Activated naive CD4-positive, alpha-beta T cell treated with anti-CD3 and anti-CD28 coated beads, Interleukin-2, amount 50 U/mL, for 72 hours (primary cell): ENCODE measurements at regions not wholly inside any gene's neighbourhood (a gene's known extent, or its start where the extent isn't known, plus 50 kb on each side); places are given as distances from the start of the nearest gene placed in this dataset.

Source experiments
- ATAC-seq, 2 donors: fragments of 150-1000 bp; cut with Tn5 transposase; 2 replicates each; pipeline ENCODE4 v1.10.0; 2021; ENCODE audit warnings: mild to moderate bottlenecking in 2 of 2, moderate library complexity in 2 of 2
- DNase-seq, 2 donors: peaks; one replicate each; pipeline ENCODE4 v3.0.0; 2021 to 2022; ENCODE audit warnings: low spot score in 2 of 2
- H3K27ac Mint-ChIP-seq, 2 donors: one replicate each; pipeline ENCODE4 v1.8.0; 2022; ENCODE audit warnings: mild to moderate bottlenecking in 2 of 2, mixed read lengths in 2 of 2
- H3K36me3 Mint-ChIP-seq, 2 donors: one replicate each; pipeline ENCODE4 v1.8.0; 2022; ENCODE audit warnings: mixed read lengths in 2 of 2
- H3K9me3 Mint-ChIP-seq, 2 donors: one replicate each; pipeline ENCODE4 v1.8.0; 2022; ENCODE audit warnings: mixed read lengths in 2 of 2

DNA sequence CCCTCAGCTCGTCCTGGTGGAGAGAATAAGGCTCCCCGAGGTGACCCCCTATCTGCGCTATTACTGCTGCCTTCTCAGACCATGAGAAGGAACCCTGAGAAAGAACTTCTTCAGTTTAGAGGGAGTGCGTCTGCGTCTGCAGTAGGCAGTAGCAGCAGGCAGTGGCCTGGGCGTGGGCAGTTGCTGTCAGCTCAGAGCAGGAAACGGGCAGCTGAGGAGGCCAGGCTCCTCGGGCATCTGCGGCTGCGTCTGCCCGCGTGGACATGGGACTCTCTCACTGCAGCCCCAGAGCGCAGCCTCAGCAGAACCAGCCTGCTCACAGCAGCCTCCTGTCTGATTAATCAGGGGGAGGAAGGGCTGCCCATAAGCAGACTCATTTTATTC lies 49.8 kb upstream of the FCN1 start:
- H3K27ac Mint-ChIP-seq, result no peak overlapping the region
- peaks cover 0 to 4% of the 10 kb centered on the region in 2 donors for H3K36me3 Mint-ChIP-seq
- no peaks in the 10 kb centered on the region for H3K9me3 Mint-ChIP-seq

DNA sequence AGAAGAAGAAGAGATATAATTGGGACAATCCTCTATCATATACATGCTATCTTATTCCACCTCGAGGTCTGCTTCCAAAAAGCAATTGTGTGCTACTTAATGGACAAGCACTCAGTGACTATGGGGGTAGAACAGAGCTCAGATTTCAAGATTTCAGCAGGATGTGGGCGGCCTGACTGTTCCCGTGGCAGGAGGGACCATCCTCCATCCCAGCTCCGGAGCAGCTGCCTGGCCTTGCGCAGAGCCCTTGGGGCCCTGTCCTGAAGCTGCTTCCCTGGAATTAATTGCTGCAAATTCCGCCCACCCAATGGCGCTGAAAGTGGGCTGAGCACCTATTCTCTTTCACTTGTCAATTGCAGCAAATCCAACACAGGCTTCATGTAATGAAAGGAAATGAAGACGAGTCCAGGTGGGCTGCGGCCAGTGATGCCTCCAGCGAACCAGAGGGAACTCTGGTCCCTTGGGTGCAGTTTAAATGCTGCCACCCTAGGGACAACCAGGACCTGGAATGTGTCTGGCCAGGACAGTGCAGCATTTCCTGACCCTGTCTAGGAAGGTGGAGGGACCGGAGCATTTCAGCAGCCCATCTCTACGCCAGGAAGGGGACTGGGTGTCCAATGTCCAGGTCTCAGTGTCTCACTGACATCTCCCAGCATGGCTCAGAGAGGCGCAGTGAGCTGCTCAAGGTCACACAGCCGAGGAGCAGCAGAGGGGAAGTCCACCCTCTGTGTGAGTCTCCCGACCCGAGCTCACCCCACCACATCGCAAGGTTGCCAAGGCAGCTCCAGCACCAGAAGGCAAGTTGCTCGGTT lies 50.5 kb upstream of the FCN1 start:
- H3K36me3 Mint-ChIP-seq, result peaks cover 0 to 4% of the 10 kb centered on the region in 2 donors
- DNase-seq (no peak), ATAC-seq (no peak)
- H3K9me3 Mint-ChIP-seq, result no peaks in the 10 kb centered on the region
- H3K27ac Mint-ChIP-seq, result no peak overlapping the region

More for the DNA sequence above, 49.8 kb upstream of the FCN1 start:
- ATAC-seq (no peak), DNase-seq (no peak)

GRCh38 chr9:134968823-134969090 lies 51.0 kb upstream of the FCN1 start:
- H3K9me3 Mint-ChIP-seq, result no peaks in the 10 kb centered on the region
- peaks cover 0 to 4% of the 10 kb centered on the region in 2 donors for H3K36me3 Mint-ChIP-seq
- ATAC-seq, result no peak
- no peak overlapping the region for H3K27ac Mint-ChIP-seq
- peak in 1 of 2 donors; percentile 21 for DNase-seq

DNA sequence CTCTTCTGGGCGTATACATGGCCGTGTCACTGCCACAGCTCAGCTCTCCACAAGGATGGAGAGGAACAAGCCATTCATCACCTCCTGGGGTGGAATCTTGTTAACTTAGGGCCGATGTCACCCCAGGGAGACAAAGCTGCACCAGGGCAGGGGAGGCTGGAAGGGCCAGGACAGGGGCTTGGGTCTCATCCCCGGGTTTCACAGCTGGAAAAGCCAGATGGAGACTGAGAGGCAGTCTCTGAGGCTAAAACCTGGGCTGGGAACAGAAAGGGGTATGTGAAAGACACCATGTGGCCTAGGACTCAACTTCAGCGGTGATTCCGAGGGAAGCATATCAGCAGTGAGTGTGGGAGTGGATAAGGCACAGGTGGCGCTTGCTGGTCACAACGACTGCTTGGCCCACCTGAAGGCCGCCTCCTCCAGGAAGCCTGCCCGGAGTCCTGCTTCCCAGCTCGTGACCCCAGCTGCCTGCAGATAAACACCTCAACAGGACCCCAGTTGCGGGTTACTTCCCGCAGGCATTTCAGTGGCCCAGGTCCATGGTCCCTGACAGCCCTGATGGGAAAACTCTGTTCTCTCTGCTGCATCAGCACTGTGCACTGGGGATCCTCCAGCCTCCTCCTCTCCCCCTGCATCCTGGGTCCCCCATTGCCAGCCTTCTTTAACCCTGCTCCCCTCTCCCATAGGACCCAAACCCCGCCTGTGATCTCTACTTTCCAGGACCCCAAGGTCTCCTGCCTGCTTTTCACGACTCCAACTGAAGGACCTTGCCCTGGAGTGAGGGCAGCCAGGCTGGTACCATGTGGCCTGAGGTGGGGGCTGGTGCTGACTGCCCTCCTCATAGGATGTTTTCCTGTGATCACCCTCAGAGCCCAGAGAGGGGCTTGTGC lies 51.7 kb upstream of the FCN1 start:
- DNase-seq, result peak in 1 of 2 donors; percentile 34
- no peaks in the 10 kb centered on the region for H3K9me3 Mint-ChIP-seq
- no peak overlapping the region for H3K27ac Mint-ChIP-seq
- H3K36me3 Mint-ChIP-seq, result peaks cover 0 to 4% of the 10 kb centered on the region in 2 donors
- no peak for ATAC-seq

DNA sequence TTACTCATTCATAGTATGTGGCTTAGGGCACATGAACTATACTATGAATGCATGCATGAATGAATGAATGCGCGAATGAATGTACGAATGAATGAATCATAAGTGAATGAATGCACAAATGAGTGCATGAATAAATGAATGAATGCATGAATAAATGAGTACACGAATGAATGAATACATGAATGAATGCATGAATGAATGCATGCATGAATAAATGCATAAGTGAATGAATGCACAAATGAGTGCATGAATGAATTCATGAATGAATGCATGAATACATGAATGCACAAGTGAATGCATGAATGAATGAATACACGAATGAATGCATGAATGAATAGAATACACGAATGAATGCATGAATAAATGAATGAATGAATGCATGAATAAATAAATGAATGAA lies 52.5 kb upstream of the FCN1 start:
- no peak for ATAC-seq
- H3K9me3 Mint-ChIP-seq, result no peaks in the 10 kb centered on the region
- H3K36me3 Mint-ChIP-seq, result peaks cover 0 to 4% of the 10 kb centered on the region in 2 donors
- DNase-seq, result no peak
- no peak overlapping the region for H3K27ac Mint-ChIP-seq

GRCh38 chr9:134970719-134971118 lies 53.0 kb upstream of the FCN1 start:
- DNase-seq, result no peak
- H3K27ac Mint-ChIP-seq, result no peak overlapping the region
- no peaks in the 10 kb centered on the region for H3K9me3 Mint-ChIP-seq
- peaks cover 0 to 4% of the 10 kb centered on the region in 2 donors for H3K36me3 Mint-ChIP-seq
- no peak for ATAC-seq

- H3K9me3 Mint-ChIP-seq, result no peaks in the 10 kb centered on the region
- no peak overlapping the region for H3K27ac Mint-ChIP-seq
- ATAC-seq (no peak), DNase-seq (peak in 1 of 2 donors; percentile 25)
- peaks cover 0 to 4% of the 10 kb centered on the region in 2 donors for H3K36me3 Mint-ChIP-seq
Observed at GRCh38 chr9:134971196-134971595, 53.5 kb upstream of the FCN1 start.

GRCh38 chr9:134971696-134972095 lies 54.0 kb upstream of the FCN1 start:
- ATAC-seq (no peak), DNase-seq (no peak)
- Mint-ChIP-seq H3K27ac (no peak overlapping the region), H3K9me3 (no peaks in the 10 kb centered on the region), H3K36me3 (peaks cover 0 to 4% of the 10 kb centered on the region in 2 donors)

DNA sequence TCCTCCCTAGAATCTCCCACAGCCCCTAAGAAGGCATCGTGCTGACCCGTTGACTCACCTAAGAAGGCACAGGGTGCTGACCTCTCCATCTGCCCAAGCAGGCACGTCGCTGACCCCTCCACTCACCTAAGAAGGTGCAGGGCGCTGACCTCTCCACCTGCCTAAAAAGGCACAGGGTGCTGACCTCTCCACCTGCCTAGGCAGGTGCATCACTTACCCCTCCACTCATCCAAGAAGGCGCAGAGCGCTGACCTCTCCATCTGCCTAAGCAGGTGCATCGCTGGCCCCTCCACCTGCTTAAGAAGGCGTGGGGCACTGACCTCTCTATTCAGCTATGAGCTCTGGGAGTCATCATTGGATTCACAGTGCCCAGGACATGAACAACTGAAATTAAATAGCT lies 54.4 kb upstream of the FCN1 start:
- Mint-ChIP-seq H3K27ac (no peak overlapping the region), H3K9me3 (no peaks in the 10 kb centered on the region), H3K36me3 (peaks cover 0 to 4% of the 10 kb centered on the region in 2 donors)
- DNase-seq, result peak in 1 of 2 donors; percentile 23
- ATAC-seq, result no peak

DNA sequence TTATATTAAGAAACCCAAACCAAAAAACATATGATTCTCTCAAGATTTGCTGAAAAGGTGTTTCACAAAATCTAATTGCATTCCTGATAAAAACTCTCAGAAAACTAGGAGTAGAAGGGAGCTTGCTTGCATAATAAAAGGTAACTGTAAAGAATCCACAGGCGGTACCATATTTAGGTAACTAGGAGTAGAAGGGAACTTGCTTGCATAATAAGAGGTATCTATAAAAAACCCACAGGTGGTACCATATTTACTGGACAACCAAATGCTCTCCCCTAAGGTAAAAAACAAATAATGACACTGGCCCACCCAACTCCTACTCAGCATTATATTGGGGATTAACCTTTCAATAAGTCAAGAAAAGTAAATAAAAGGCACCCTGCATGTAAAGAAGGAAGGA lies 57.5 kb upstream of the FCN1 start:
- Mint-ChIP-seq H3K27ac (no peak overlapping the region), H3K36me3 (peaks cover 0 to under 1% of the 10 kb centered on the region in 2 donors), H3K9me3 (no peaks in the 10 kb centered on the region)
- ATAC-seq (no peak), DNase-seq (no peak)

GRCh38 chr9:134976403-134976802 lies 58.7 kb upstream of the FCN1 start:
- Mint-ChIP-seq H3K9me3 (peaks cover 0 to 1% of the 10 kb centered on the region in 2 donors), H3K36me3 (no peaks in the 10 kb centered on the region), H3K27ac (no peak overlapping the region)
- ATAC-seq (no peak), DNase-seq (no peak)

GRCh38 chr9:134978272-134978671 lies 60.6 kb upstream of the FCN1 start:
- DNase-seq, result no peak
- no peak for ATAC-seq
- no peak overlapping the region for H3K27ac Mint-ChIP-seq
- H3K36me3 Mint-ChIP-seq, result no peaks in the 10 kb centered on the region
- peaks cover 0 to 8% of the 10 kb centered on the region in 2 donors for H3K9me3 Mint-ChIP-seq

GRCh38 chr9:134980516-134980915 lies 62.8 kb upstream of the FCN1 start:
- Mint-ChIP-seq H3K36me3 (no peaks in the 10 kb centered on the region), H3K9me3 (peaks cover 2 to 8% of the 10 kb centered on the region in 2 donors), H3K27ac (no peak overlapping the region)
- ATAC-seq (no peak), DNase-seq (no peak)

GRCh38 chr9:134980991-134981390 lies 63.3 kb upstream of the FCN1 start:
- peaks cover 6 to 8% of the 10 kb centered on the region in 2 donors for H3K9me3 Mint-ChIP-seq

GRCh38 chr9:134981829-134982228 lies 64.1 kb upstream of the FCN1 start:
- Mint-ChIP-seq H3K9me3 (peaks cover 6 to 11% of the 10 kb centered on the region in 2 donors), H3K27ac (no peak overlapping the region), H3K36me3 (no peaks in the 10 kb centered on the region)
- ATAC-seq (no peak), DNase-seq (no peak)

More at GRCh38 chr9:134980991-134981390, 63.3 kb upstream of the FCN1 start:
- ATAC-seq (no peak), DNase-seq (peak in 1 of 2 donors; percentile 16)
- no peak overlapping the region for H3K27ac Mint-ChIP-seq
- no peaks in the 10 kb centered on the region for H3K36me3 Mint-ChIP-seq

- Mint-ChIP-seq H3K36me3 (peaks cover 1 to 2% of the 10 kb centered on the region in 2 donors), H3K27ac (no peak overlapping the region), H3K9me3 (peaks cover 10 to 15% of the 10 kb centered on the region in 2 donors)
- ATAC-seq (no peak), DNase-seq (no peak)
Observed at GRCh38 chr9:134982311-134982710, 64.6 kb upstream of the FCN1 start.

GRCh38 chr9:134983074-134983473 lies 65.4 kb upstream of the FCN1 start:
- ATAC-seq (no peak), DNase-seq (no peak)
- H3K27ac Mint-ChIP-seq, result no peak overlapping the region
- peaks cover 14 to 18% of the 10 kb centered on the region in 2 donors for H3K9me3 Mint-ChIP-seq
- H3K36me3 Mint-ChIP-seq, result peaks cover 4 to 5% of the 10 kb centered on the region in 2 donors
